Urothelium cell line (cell line): ENCODE measurements at regions not wholly inside any gene's neighbourhood (a gene's known extent, or its start where the extent isn't known, plus 50 kb on each side); places are given as distances from the start of the nearest gene placed in this dataset.

Source experiments
- DNase-seq: peaks from one replicate; pipeline ENCODE4 v3.0.0; 2011; ENCODE audit warnings: low spot score, mixed read lengths
- FAIRE-seq: peaks from 2 replicates; lab custom pipeline; 2011; peaks lifted over from hg19 to GRCh38; lab: Jason Lieb, UNC

DNA sequence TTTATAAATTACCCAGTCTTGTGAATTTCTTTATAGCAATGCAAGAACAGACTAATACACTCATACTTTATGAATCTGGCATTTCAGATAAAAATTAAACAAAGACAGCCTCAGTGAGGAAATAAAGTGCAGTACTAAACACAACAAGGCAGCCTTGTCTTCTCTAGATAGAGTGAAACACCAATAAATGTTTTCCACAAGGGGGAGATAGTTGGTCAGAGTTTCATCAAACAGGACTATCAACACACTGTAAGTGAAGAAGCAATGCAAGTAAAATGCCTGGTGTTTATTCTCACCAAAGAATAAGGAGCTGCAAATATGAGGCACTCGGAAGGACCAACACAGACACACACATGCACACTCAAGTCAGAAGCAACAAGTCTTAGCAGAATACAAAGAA, 62.8 kb downstream of the FAM9B start:
- FAIRE-seq: no peak
- DNase-seq: peak; percentile 8

DNA sequence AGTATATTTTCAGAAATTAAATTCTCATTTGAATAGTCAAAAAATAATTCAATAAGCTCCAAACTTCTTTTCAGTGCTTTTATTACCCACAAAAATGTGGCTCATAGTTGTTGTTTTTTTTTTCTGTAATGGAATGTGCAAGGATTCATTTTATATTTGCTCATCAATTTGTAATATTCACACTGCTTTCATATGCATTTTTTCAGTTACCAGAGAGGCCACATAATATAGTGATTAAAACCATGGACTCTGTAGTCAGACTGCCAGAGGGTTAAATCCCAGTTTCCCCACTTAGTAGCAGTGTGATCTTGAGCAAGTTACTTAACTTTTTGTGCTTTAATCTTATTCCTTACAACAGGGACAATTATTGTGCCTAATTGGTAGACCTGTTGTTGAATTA, 64.5 kb downstream of the FAM9B start:
- FAIRE-seq (no peak), DNase-seq (no peak)

DNA sequence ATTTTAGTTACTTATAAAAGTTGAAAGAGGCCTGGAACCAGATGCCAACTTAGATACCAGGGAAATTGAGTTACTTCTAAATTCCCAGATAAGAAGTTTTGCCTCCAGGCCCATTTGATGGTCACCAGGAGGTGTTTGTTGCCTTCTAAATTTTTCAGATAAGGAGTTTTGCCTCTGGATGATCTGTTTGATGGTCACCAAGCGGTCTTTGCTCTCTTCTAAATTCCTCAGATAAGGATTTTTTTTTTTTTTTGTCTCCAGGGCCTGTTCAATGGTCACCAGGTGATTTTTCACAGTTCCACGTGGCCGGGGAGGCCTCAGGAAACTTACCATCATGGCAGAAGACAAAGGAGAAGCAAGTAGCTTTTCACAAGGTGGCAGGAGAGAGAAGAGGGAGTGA, 66.5 kb downstream of the FAM9B start:
- DNase-seq (no peak), FAIRE-seq (no peak)

DNA sequence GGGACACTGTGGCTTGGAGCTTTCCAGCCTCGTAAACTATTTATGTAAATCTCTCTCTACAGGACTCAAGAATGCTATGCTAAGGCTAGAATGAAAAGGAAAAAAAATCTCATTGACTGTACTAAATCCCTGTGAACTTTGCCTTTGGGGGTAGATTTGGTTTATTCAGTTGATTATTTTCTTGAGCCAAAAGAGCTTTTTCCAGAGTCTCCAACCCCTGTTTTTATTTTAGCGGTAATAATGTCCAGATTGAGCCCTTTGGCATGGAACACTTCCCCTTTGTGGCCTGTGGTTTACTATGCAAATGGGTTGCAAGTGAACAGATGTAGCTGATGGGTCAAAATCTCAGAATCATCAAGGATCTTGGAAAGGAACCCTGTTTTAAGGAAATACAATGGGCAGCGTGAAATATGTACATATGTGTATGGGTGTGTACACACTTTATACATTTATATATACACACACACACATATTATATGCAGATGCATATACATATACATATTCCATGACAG, 72.9 kb downstream of the FAM9B start:
- FAIRE-seq (no peak), DNase-seq (no peak)

DNA sequence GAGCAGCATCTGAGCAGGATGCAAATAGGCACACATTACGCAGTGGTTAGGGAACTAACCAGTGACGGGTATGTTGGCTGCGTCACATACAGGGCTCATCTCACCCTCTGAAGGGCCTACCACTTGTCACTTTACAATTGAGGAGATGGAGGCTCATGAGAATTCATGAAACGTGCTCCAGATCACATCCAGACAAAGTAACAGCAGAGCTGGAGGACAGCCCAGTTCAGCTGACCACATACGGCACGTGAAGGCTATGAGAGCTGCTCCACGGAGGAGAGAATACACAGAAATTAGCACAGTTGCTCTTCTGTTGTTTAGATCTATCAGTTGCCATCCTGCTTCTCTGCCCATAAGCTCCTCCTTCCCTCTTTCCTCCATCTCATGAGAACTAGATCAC, 78.4 kb downstream of the FAM9B start:
- FAIRE-seq (no peak), DNase-seq (no peak)

DNA sequence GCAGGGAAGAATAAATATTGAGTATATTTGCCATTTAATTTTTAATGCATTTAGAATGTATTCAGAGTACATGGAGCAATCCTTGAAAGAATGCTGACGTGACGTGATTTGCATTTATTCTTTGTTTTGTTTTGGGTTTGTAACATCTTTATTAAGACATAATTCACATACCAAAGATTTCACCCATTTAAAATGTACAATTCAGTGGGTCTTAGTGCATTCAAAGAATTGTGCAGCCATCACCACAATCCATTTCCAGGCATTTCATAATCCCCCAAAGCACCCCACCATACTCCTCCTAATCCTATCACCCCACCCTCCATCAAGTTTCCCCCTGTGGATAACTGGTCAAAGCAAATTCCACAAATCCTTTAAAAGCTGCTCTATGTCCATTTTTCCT, 87.4 kb downstream of the FAM9B start:
- FAIRE-seq (no peak), DNase-seq (no peak)

DNA sequence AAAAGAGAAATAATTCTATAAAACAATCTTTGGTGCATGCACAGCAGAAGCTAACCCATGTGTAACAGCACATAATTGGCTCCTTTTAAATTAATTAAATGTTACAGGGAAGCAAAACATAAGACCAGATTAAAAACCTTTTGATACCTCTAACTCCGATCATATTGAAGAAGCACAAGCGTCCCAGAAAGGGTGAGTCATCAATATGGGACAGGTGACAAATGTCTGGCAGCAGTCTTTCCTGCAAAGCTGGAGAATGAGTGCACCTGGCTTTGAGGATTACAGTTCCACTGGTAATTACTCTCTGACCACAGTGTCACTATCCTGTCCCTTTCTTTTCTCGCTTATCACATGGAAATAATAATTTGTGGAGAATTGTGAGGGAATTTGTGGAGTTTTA, 94.6 kb downstream of the FAM9B start:
- DNase-seq (no peak), FAIRE-seq (no peak)

DNA sequence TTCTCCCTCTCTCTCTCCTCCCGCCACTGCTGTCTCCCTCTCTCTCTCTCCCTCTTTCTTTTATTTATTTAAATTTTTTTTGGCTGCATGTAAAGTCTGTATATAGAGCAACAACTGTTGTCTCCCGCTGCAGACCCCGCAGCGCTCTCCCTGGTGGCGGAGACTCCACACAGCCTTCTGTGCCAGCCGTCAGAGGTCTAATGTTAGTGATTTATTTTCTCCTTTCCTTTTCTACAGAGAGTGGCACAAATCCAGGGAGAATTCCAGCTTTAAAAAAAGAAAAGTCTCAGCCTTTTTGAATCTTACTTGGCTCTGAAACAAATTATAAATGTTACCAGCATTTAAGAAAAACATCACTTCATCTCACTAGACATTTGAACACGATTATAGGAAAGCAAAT, 106.2 kb downstream of the FAM9B start:
- FAIRE-seq (no peak), DNase-seq (no peak)

DNA sequence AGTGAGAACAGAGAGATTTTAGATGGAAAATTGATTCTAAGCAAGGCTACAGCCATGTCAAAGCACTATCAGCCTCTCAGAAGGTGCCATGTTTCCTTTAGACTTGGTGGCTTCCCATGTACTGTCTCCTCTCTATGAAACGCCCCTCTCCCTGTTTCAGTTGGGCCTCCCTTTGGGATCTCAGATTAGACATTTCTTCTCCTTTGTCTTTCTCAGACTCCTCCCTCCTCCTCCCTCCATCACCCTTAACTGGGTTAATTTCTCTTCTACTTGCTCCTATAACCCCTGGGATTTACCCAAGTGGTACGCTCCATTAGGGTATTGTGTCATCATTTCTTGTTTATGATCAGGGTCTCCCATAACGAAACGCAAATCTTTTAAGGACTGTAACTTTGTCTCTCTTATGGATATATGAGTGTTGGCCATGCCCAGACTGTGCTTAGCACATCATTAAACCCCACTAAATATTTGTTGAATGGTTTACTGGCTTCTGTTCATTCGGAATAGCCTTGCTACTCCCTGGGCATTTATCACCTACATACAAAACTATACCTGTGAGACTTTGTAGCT, 106.8 kb downstream of the FAM9B start:
- no peak for FAIRE-seq

DNA sequence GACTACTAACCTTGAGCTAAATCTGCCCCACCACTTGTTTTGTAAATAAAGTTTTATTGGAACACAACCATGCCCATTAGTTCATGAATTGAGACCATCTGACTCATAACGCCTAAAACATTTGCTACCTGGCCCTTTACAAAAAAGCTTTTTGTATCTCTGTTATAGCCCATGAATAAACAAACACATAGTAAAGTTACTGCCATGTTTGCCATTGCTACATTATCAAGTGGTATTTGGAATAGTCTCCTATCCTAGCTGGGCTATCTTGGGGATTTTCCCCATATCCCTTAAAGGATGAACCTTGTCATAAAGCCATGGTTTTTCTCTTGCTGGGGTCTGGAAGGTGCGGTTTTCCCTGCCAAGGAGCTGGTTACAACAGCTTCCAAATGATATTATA, 112.3 kb downstream of the FAM9B start:
- FAIRE-seq (no peak), DNase-seq (no peak)

More for the DNA sequence above, 106.8 kb downstream of the FAM9B start:
- no peak for DNase-seq

DNA sequence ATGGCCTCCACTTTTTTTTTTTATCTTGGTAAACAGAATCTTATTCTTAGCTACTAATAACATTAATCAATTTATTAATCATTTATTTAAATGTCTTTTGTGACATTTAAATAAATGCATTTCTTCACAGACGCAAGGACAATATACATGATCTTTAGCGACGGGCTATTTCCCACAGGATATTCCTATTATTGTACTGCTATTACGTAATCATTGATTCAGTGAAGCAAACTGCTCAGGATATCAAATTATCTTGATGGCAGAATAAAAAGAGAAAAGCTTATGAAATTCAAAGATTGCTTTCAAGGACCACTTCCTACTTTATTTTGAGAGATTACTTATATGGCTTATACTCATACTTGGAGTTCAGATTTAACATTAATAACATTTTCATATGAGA, 114.1 kb downstream of the FAM9B start:
- no peak for FAIRE-seq
- no peak for DNase-seq

DNA sequence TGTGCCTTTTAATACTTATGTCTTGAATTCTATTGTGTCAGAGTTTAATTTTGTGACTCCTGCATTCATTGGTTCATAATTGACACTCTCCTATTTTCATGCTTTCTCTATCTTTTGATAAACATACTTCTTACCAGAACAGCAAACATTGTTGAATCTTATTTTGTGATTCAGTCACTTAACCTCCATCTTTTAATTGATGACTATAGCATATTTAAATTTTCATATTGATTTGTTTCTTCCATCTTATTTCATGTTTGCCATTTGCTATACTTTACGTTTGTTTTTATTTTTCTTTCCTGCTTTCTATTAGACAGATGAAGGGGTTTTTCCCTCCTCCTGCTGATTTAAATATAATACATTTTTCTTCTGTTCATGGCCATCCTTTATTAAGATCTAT, 115.5 kb upstream of the FAM9A start:
- FAIRE-seq (no peak), DNase-seq (no peak)

DNA sequence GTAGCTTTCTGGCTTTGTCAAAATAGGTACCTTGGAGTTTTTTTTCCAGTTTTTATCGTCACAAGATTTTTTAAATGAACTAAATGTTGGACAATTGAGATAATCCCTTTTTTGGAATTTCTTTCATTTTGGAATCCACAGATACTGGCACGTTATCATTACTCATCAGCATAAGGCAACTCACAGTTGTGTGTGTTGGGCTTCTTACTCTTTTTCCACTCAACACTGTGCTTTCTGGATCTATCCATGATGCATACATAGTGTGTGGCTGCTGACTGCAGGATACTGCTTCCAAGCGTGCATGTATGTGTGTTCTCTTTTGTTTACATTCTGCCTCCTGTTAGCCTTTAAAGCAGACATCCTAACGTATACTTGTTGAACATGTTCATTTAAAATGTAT, 113.5 kb upstream of the FAM9A start:
- no peak for DNase-seq
- FAIRE-seq: no peak

DNA sequence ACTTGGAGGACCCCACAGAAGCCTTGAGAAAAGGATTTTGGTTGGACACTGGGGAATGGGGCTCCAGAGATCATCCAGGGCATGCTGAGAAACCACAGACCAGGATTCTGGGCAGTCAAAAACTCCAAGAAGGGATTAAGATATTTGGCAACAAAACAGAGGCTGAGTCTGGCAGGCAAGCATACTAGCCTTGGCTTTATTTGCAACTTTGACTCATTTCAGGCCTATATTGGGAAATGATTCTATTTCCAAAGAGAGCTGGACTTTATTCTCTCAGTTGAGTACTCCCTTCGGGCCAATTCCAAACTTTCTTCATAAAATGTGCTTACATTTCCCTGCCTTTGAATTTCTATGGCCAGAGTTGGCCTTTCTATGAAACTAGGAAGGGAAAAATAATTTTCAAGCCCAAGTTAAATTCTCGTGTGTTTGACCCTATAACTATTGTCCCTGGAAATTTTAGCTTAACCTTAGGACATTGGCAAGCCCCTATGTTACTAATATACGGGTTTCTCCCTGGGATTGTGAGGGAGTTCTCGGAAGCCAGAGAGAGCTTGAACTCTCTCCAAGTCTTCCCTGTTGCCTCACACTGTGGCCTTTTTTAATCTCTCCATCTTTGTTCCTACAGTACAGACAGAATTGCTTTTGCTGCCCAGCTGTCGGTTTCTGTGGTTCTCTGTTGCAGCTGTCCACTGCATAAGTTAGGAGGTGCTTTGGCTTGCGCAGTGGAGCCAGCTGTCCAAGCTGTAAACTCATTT, 112.6 kb upstream of the FAM9A start:
- FAIRE-seq (no peak), DNase-seq (no peak)

DNA sequence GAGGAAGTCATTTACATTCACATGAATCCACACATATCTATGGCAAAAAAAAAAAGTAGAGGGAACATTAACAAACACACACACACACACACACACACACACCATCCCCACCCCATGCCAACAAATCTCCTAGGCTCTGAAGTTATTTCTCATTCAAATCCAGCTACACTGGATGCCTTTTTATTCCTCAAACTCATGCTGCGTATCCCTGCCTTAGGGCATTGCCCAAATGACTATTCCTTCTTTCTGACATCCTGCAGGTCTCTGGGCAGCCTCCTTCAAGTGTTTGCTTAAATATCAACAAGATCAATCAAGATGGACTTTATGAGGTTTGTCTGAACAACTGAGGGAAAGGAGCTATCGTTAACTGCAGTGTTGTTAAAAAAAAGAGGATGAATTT, 106.5 kb upstream of the FAM9A start:
- no peak for FAIRE-seq

DNA sequence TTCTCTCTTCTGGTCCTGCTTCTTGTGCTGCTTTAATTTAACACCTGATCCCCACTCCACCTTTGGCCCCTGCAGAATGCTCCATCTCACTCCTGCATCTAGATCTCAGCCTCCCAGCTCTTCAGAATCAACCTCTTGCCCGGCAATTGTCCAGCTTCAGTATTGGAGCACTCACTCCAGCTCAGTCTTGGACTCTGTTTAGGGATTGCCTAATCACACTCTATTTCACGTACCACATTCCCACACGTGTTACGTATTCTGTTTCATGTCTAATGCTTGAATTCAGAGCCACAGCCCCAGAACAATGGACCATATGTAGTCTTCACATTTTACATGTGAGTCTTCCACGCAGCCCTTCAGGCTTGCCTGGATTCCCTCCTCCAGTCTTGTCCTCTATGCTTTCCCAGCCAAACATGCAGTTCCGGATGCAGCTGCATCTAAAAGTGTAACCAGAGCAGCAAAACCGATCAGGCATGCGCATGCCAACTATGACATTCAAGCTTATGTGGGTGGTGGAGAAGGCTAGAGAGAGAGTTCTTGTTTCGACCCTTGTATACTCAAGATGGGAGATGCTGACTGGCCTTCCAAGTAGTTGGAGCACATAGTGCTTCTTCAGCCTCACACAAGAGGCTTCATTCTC, 105.2 kb upstream of the FAM9A start:
- FAIRE-seq: no peak
- no peak for DNase-seq

More for the DNA sequence above, 106.5 kb upstream of the FAM9A start:
- no peak for DNase-seq

DNA sequence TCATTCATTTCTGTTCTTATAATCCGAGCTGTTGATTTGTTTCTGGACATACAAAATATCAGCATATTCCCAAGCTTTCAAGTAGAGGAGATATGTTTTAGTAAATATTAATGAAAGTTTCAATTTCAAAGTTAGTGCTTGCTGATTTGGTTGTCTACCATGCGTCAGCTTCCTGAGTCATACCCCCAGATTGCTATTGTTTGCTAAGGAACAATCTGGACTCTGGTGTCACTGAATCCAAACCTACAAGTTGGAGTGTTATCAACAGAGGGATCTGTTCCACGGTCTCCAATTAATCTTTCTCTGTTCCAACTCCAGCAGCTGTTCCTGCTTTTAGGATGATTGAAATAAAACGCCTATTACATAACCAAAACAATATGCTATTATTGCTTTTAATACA, 96.1 kb upstream of the FAM9A start:
- DNase-seq (no peak), FAIRE-seq (no peak)

DNA sequence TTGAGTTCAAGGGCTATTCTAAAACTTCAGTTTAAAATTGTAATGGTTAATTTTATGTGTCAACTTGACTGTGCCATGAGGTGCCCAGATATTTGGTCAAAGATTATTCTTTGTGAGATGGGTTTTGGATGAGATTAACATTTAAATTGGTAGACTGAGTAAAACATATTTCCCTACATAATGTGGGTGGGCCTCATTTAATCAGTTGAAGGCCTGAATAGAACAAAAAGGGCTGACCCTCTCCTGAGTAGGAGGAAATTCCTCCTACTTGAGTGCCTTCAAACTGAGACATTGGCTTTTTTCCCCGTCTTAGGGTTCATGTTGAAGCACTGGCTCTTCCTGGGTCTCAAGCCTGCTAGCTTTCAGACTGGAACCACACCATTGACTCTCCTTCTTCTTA, 89.6 kb upstream of the FAM9A start:
- DNase-seq (no peak), FAIRE-seq (no peak)

DNA sequence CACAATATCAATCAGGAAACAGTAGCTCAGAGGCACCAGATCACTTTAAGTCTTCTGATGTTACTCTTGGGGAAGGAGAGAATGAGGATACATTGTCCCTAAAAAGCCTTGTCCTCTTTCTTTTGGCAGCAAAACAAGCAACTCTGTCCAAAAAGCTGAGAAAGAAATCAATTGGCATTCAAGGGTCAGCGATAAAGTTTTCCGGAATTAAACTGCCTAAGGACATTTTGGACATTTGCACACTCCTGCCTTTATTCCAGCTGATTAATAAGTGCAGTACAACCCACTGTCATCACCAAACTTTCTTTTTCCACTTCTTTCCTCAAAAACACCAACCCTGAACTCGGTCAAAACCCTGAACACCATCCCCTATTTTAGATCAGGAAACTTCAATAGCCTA, 85.8 kb upstream of the FAM9A start:
- FAIRE-seq (no peak), DNase-seq (no peak)

DNA sequence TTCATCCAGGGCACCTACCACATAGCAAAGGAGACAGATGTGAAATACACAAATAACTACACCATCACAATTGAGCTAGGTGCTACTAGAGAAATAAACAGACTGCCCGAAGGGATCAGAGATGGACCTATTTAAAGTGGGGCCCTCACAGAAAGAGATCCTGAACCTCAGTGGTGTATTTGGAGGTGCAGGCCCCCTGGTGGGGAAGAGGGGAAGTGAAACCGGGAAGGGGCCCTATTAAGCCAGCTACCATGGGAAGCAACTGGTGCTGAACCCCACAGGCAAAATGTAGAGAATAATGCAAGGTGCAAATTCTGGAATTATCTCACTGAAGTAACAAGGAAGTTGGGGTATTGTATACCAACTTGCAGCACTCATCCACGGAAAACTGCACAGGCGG, 78.6 kb upstream of the FAM9A start:
- FAIRE-seq: no peak
- no peak for DNase-seq

DNA sequence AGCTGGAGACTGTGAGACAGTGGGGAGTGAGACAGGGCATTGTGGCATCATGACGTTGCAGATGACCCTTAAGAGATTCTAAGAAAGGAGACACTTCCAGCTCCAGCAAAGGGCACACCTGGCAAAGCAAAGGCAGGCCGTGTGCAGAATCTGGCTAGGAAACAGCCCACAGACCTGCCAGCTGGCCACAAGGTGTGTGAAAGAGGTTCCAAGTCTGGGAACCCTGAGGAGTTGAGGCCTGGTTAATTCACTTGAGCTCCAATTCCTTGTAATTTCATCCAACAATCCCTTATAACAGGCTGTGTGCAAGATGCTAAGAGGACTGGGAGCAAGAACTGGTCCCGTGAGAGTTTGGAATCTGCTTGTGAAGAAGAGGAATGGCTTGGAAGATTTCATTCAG, 72.8 kb upstream of the FAM9A start:
- DNase-seq (no peak), FAIRE-seq (no peak)

DNA sequence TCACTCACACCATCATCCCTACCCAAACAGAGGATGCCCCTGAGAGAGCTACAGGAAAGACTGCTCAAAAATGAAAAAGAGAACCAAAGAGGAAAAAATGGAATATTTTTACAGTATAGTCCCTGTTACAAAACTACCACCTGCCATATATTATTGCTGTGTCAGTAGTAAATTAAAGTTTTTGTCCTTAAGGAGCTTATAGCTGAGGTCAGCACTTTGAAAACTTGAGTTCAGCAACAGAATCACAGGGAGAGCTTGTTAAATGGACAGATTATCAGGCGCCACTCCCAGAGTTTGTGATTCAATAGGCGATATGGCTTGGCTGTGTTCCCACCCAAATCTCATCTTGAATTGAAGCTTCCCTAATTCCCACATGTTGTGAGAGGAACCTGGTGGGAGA, 71.9 kb upstream of the FAM9A start:
- FAIRE-seq: no peak

More for the DNA sequence above, 71.9 kb upstream of the FAM9A start:
- DNase-seq: no peak
